GM12874 (cell line): ENCODE measurements at regions not wholly inside any gene's neighbourhood (a gene's known extent, or its start where the extent isn't known, plus 50 kb on each side); places are given as distances from the start of the nearest gene placed in this dataset.

Experiments
- TF ChIP-seq, protein P1 (sequence below): IDR thresholded peaks from 2 replicates; pipeline ENCODE4 v1.5.1; 2011; ENCODE audit warnings: low read depth, mild to moderate bottlenecking, control low read depth, low read length, moderate library complexity; ENCODE audit not compliant: insufficient read depth

DNA sequence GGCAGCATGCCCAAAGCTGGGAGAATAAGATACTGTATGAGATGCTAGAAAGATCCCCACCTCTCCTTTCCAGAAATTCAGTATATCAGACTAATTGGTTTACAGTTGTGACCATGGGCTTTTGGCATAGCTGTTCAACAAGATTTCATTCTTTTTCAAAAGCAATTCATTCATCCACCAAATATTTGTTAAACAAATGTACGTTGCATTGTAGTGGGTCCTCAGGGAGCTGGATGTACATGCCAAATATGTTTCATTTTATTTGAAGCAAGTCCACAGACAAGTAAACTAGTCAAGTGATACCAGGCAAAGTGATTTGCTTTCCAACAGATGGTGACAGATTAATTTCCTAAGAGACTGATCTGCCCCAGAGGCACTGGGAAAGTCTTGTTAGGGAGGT lies 85.8 kb upstream of the ESR1 start:
- TF ChIP-seq, protein P1, sequence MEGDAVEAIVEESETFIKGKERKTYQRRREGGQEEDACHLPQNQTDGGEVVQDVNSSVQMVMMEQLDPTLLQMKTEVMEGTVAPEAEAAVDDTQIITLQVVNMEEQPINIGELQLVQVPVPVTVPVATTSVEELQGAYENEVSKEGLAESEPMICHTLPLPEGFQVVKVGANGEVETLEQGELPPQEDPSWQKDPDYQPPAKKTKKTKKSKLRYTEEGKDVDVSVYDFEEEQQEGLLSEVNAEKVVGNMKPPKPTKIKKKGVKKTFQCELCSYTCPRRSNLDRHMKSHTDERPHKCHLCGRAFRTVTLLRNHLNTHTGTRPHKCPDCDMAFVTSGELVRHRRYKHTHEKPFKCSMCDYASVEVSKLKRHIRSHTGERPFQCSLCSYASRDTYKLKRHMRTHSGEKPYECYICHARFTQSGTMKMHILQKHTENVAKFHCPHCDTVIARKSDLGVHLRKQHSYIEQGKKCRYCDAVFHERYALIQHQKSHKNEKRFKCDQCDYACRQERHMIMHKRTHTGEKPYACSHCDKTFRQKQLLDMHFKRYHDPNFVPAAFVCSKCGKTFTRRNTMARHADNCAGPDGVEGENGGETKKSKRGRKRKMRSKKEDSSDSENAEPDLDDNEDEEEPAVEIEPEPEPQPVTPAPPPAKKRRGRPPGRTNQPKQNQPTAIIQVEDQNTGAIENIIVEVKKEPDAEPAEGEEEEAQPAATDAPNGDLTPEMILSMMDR = no peak

DNA sequence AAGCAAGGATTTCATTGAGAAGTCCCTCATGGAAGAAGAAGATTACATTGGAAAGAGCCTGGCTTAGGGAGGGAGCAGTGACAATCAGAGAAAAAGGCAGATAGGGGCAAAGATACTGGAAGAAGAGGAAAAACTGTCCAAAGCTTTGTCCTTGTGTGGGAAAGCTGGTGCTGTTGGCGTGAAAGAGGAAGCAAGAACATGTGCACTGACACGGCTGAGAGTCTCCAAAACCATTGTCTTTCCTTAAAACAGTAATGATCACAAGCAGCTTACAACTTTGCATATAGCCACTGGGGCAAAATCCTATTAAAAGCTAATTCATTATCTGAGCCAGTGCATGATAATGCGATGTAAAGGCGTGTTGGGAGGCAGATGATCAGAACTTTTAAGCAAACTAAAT lies 85.1 kb upstream of the ESR1 start:
- TF ChIP-seq, protein P1 = no peak

DNA sequence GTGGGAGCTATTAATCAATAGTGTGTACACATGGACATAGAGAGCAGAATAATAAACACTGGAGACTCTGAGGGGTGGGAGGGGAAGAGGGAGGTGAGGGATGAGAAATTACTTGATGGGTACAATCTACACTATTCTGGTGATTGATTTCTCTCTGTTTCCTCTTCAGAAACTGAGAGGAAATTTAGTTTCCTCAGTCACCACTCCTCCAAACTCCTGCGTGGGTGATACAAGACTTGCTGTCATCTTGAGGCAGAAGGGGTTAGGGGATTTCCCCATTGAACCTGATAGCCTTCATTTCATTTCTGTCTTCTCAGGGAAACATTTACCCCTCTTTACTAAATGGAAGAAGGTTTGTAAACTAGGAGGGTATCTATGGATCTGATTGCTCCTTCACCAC lies 84.3 kb upstream of the ESR1 start:
- TF ChIP-seq, protein P1 = no peak

DNA sequence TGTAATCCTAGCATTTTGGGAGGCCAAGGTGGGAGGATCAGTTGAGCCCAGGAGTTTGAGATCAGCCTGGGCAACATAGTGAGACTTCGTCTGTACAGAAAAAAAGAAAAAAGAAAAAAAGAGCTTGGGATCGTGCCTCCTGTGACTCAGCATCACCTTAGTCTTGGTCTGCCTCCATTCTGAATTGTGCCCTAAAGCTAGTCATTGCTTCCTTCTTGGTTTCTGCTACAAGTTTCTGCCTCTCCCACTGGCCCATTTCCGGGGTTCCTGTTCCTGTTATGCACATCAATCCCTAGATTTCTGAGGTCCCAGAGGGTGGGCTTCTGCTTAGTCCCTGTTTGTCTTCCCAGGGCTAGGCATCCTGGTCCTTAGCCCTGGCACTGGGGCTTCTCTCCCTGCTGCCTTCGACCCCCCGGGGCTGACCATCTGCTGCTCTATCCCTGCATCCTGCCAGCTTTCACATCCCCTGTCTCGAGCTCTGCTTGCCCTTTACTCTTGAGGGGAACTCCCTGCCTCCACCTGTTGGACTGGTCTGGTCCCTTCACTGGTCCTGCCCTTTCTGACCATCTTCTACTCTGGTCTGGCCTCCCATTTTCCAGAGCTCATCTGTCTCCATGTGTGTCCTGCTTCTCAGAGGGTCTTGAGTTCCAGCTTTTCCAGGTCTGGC lies 77.5 kb upstream of the ESR1 start:
- TF ChIP-seq, protein P1 = no peak

DNA sequence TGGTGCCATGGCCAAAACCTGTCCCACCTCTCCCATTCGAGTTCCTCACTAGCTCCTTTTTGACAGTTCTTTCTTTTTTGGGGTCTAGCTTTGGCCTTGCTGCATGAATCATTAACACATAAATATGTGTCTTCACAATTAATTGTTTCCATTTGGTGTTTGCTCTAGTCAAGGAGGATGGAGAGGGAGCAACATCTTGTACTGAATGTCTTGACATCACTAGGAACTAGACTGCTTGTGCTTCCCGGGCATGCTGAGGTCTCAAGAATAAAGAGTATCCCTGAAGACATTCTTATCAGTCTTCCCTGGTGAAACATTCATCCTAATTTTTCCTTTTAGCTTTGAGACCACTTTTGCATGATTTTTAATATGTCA lies 77.0 kb upstream of the ESR1 start:
- TF ChIP-seq, protein P1 = no peak

DNA sequence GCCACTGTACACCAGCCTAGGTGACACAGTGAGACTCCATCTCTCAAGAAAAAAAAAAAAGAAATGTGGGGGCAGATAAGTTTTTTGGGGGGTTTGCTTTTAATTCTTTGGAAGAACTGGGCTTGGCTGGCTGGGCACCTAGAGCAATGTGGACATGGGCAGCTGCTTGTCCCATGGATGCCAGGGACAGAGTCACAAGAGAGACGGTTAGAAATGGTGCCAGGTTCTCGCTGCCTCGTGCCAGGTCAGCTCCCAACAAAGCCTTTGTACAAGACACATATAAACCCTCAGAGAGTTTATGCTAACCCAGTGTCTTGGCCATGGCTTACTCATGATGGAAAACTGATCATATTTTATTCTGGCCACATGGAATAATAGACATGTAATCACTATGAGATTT lies 76.2 kb upstream of the ESR1 start:
- TF ChIP-seq, protein P1 = no peak

DNA sequence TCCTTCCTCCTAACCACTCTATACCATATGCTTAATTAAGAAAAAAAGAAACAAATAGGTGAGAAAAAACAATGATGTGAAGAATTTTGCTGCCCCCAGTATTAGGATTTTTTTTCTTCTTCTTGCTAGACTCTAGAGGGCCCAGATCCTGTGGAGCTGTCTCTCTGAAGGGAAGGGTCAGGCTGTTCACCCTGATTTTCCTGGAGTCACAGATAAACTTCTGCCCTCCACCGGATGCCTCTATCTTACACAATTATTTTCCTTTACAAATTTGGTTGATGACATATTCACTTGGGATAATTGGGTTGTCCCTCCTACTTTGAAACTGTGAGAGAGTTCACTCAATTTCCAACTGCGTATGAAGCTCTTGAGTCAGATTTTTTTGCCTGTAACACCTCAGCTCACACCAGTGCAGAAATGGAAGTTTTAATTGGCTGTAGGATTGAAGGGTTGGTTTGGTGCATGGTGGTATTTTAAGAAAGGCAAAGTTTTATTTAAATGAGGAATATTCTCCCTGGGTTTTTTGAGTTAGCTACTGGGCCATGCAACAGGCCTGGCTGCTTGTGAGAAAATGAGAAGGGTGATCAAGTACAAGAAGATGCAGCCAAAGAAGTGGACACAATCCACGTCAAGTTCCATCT lies 73.7 kb upstream of the ESR1 start:
- TF ChIP-seq, protein P1 = no peak
